Endodermal cell (in vitro differentiated cells): ENCODE measurements at regions not wholly inside any gene's neighbourhood (a gene's known extent, or its start where the extent isn't known, plus 50 kb on each side); places are given as distances from the start of the nearest gene placed in this dataset.

Experiments
- DNase-seq: peaks from one replicate; pipeline ENCODE4 v3.0.0-alpha.2; 2017
- H3K27ac ChIP-seq: 2 replicates; pipeline ENCODE4 v1.5.1; 2013; ENCODE audit warnings: mild to moderate bottlenecking, low read depth, low read length, moderate library complexity
- H3K27me3 ChIP-seq: 2 replicates; pipeline ENCODE4 v1.6.1; 2013; ENCODE audit warnings: mild to moderate bottlenecking, low read length, moderate library complexity; ENCODE audit not compliant: insufficient read depth, control insufficient read depth, poor library complexity, severe bottlenecking
- H3K36me3 ChIP-seq: 2 replicates; pipeline ENCODE4 v1.7.0; 2013; ENCODE audit warnings: mild to moderate bottlenecking, low read length, moderate library complexity; ENCODE audit not compliant: control insufficient read depth, insufficient read depth
- H3K4me1 ChIP-seq: one replicate; pipeline ENCODE4 v1.7.0; 2013; ENCODE audit warnings: low read length; ENCODE audit not compliant: control insufficient read depth, insufficient read depth
- H3K4me3 ChIP-seq: 2 replicates; pipeline ENCODE4 v1.5.1; 2013; ENCODE audit warnings: mild to moderate bottlenecking, low read length, moderate library complexity
- H3K9ac ChIP-seq: 2 replicates; pipeline ENCODE4 v1.6.1; 2013; ENCODE audit warnings: mild to moderate bottlenecking, low read length, moderate library complexity; ENCODE audit not compliant: poor library complexity, severe bottlenecking; ENCODE audit errors: extremely low read depth
- H3K9me3 ChIP-seq: 2 replicates; pipeline ENCODE4 v1.6.1; 2013; ENCODE audit warnings: mild to moderate bottlenecking, low read length, moderate library complexity; ENCODE audit not compliant: control insufficient read depth
- H3K27ac Mint-ChIP-seq: 2 replicates; pipeline ENCODE4 v1.8.0; 2020; ENCODE audit warnings: mixed read lengths
- H3K27me3 Mint-ChIP-seq: 2 replicates; pipeline ENCODE4 v1.8.0; 2021; ENCODE audit warnings: mild to moderate bottlenecking, mixed read lengths; ENCODE audit not compliant: insufficient read depth
- H3K36me3 Mint-ChIP-seq: 2 replicates; pipeline ENCODE4 v1.8.0; 2020; ENCODE audit warnings: low read depth, mixed read lengths
- H3K4me1 Mint-ChIP-seq: 2 replicates; pipeline ENCODE4 v1.8.0; 2020; ENCODE audit warnings: mixed read lengths
- H3K4me3 Mint-ChIP-seq: 2 replicates; pipeline ENCODE4 v1.8.0; 2020; ENCODE audit warnings: mild to moderate bottlenecking, moderate library complexity, mixed read lengths
- H3K9me3 Mint-ChIP-seq: 2 replicates; pipeline ENCODE4 v1.8.0; 2020; ENCODE audit warnings: mild to moderate bottlenecking, mixed read lengths
- CTCF ChIP-seq: fragments of 200-600 bp; sonication (generic); conservative IDR thresholded peaks from 2 replicates; pipeline ENCODE4 v1.5.0; 2021; ENCODE audit warnings: antibody characterized with exemption, mild to moderate bottlenecking
- WGBS, 2 experiments: methylation state at CpG; one replicate each; pipeline versions ENCODE4 v1.1.5 to v1.1.7; 2013; ENCODE audit warnings: missing lambda C conversion rate in 2 of 2, mixed read lengths in 1 of 2; ENCODE audit not compliant: insufficient coverage in 1 of 2, insufficient read length in 1 of 2; 5-methylcytosine and 5-hydroxymethylcytosine counted together

- WGBS, 2 experiments, result 18% methylated on average over 1 of the region's 1 CpG; no CpG with 5 or more reads in 1 of the 2 experiments
- peak overlapping the region; percentile 25 for H3K4me3 ChIP-seq
- no peaks in the 10 kb centered on the region for H3K9me3 Mint-ChIP-seq
These were observed 1822.2 kb downstream of the STIM2 start for GRCh38 chr4:28682847-28683246.

GRCh38 chr4:28686618-28687017 lies 1826.0 kb downstream of the STIM2 start:
- Mint-ChIP-seq H3K27me3 (no peaks in the 10 kb centered on the region), H3K4me1 (peaks cover 23% of the 10 kb centered on the region), H3K36me3 (no peaks in the 10 kb centered on the region), H3K4me3 (no peak overlapping the region), H3K27ac (no peak overlapping the region), H3K9me3 (no peaks in the 10 kb centered on the region)
- DNase-seq, result peak; percentile 89
- H3K36me3 ChIP-seq, result no peaks in the 10 kb centered on the region
- no peak overlapping the region for H3K9ac ChIP-seq
- WGBS, 2 experiments, result 77 to 87% methylated on average over 3 to 4 of the region's 4 CpGs
- H3K27me3 ChIP-seq, result no peaks in the 10 kb centered on the region
- H3K4me1 ChIP-seq, result peaks cover 7% of the 10 kb centered on the region
- H3K27ac ChIP-seq, result no peak overlapping the region
- no peak overlapping the region for H3K4me3 ChIP-seq
- TF ChIP-seq CTCF, result peak; percentile 92
- no peaks in the 10 kb centered on the region for H3K9me3 ChIP-seq

More at GRCh38 chr4:28682847-28683246, 1822.2 kb downstream of the STIM2 start:
- no peak overlapping the region for H3K27ac ChIP-seq
- no peaks in the 10 kb centered on the region for H3K9me3 ChIP-seq
- Mint-ChIP-seq H3K27ac (peak overlapping the region; percentile 46), H3K36me3 (no peaks in the 10 kb centered on the region), H3K4me3 (no peak overlapping the region), H3K4me1 (peaks cover 23% of the 10 kb centered on the region), H3K27me3 (no peaks in the 10 kb centered on the region)
- H3K4me1 ChIP-seq, result peaks cover 16% of the 10 kb centered on the region
- no peaks in the 10 kb centered on the region for H3K36me3 ChIP-seq
- H3K9ac ChIP-seq, result no peak overlapping the region
- DNase-seq, result no peak
- TF ChIP-seq CTCF, result no peak
- H3K27me3 ChIP-seq, result no peaks in the 10 kb centered on the region

GRCh38 chr4:28690890-28691289 lies 1830.2 kb downstream of the STIM2 start:
- Histone ChIP-seq H3K4me3 (no peak overlapping the region), H3K9me3 (no peaks in the 10 kb centered on the region), H3K27ac (no peak overlapping the region), H3K9ac (no peak overlapping the region), H3K36me3 (no peaks in the 10 kb centered on the region), H3K27me3 (no peaks in the 10 kb centered on the region), H3K4me1 (no peaks in the 10 kb centered on the region)
- Mint-ChIP-seq H3K27ac (no peak overlapping the region), H3K27me3 (no peaks in the 10 kb centered on the region), H3K9me3 (no peaks in the 10 kb centered on the region), H3K4me1 (no peaks in the 10 kb centered on the region), H3K4me3 (no peak overlapping the region), H3K36me3 (no peaks in the 10 kb centered on the region)
- TF ChIP-seq CTCF, result no peak
- DNase-seq, result no peak
- 86 to 94% methylated on average over 1 of the region's 1 CpG for WGBS, 2 experiments
